ENCODE measurements at regions not wholly inside any gene's neighbourhood (a gene's known extent, or its start where the extent isn't known, plus 50 kb on each side); places are given as distances from the start of the nearest gene placed in this dataset.

GRCh38 chr11:37951996-37952395 lies 1354.0 kb upstream of the RAG2 start:
- TF ChIP-seq, protein P1, sequence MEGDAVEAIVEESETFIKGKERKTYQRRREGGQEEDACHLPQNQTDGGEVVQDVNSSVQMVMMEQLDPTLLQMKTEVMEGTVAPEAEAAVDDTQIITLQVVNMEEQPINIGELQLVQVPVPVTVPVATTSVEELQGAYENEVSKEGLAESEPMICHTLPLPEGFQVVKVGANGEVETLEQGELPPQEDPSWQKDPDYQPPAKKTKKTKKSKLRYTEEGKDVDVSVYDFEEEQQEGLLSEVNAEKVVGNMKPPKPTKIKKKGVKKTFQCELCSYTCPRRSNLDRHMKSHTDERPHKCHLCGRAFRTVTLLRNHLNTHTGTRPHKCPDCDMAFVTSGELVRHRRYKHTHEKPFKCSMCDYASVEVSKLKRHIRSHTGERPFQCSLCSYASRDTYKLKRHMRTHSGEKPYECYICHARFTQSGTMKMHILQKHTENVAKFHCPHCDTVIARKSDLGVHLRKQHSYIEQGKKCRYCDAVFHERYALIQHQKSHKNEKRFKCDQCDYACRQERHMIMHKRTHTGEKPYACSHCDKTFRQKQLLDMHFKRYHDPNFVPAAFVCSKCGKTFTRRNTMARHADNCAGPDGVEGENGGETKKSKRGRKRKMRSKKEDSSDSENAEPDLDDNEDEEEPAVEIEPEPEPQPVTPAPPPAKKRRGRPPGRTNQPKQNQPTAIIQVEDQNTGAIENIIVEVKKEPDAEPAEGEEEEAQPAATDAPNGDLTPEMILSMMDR (IDR thresholded peaks at IDR 0.05): no peak
- no peak for TF ChIP-seq POLR2A (IDR thresholded peaks at IDR 0.05)
